IMR-90 (cell line): ENCODE measurements at regions not wholly inside any gene's neighbourhood (a gene's known extent, or its start where the extent isn't known, plus 50 kb on each side); places are given as distances from the start of the nearest gene placed in this dataset.

Experiments
- BHLHE40 ChIP-seq: fragments of 150-350 bp; IDR thresholded peaks from 2 replicates; pipeline ENCODE4 v1.6.1; 2016; ENCODE audit warnings: mild to moderate bottlenecking, low read depth, low read length
- NFE2L2 ChIP-seq: fragments of 150-350 bp; IDR thresholded peaks from 2 replicates; pipeline ENCODE4 v1.6.1; 2016; ENCODE audit warnings: low read depth, mild to moderate bottlenecking, low read length
- POLR2A ChIP-seq: IDR thresholded peaks from 2 replicates; pipeline ENCODE4 v1.6.1; 2012; ENCODE audit warnings: mild to moderate bottlenecking, low read depth, low read length
- RAD21 ChIP-seq: IDR thresholded peaks from 2 replicates; pipeline ENCODE4 v1.6.1; 2012; ENCODE audit warnings: low read length, improper control_type of control experiment
- RFX5 ChIP-seq: IDR thresholded peaks from 2 replicates; pipeline ENCODE4 v1.8.0; 2012; ENCODE audit warnings: low read depth, mild to moderate bottlenecking, low read length, moderate library complexity
- SMC3 ChIP-seq: fragments of 150-350 bp; IDR thresholded peaks from 2 replicates; pipeline ENCODE4 v1.6.1; 2016; ENCODE audit warnings: low read depth, mild to moderate bottlenecking, antibody characterized with exemption, low read length, moderate library complexity
- TF ChIP-seq, protein P1 (sequence below): conservative IDR thresholded peaks from 2 replicates; pipeline ENCODE4 v1.5.1; 2012; ENCODE audit warnings: mild to moderate bottlenecking, low read depth, low read length, improper control_type of control experiment

DNA sequence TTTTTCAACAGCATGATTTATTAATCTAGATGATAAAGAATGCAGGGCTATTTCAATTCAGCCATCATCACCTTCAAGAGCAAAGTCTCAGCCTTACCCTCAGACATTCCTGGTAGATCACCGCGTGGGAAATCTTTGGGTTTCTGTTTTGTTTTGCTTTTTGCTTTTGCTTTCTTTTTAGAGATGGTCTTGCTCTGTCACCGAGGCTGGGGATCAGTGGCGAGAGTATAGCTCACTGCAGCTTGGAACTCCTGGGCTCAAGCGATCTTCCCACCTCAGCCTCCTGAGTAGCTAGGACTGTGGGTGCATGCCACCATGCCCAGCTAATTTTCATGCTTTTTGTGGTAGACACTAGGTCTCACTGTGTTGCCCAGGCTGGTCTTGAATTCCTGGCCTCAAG, 289.7 kb downstream of the AJAP1 start:
- TF ChIP-seq, protein P1, sequence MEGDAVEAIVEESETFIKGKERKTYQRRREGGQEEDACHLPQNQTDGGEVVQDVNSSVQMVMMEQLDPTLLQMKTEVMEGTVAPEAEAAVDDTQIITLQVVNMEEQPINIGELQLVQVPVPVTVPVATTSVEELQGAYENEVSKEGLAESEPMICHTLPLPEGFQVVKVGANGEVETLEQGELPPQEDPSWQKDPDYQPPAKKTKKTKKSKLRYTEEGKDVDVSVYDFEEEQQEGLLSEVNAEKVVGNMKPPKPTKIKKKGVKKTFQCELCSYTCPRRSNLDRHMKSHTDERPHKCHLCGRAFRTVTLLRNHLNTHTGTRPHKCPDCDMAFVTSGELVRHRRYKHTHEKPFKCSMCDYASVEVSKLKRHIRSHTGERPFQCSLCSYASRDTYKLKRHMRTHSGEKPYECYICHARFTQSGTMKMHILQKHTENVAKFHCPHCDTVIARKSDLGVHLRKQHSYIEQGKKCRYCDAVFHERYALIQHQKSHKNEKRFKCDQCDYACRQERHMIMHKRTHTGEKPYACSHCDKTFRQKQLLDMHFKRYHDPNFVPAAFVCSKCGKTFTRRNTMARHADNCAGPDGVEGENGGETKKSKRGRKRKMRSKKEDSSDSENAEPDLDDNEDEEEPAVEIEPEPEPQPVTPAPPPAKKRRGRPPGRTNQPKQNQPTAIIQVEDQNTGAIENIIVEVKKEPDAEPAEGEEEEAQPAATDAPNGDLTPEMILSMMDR, result no peak
- TF ChIP-seq NFE2L2 (no peak), POLR2A (no peak), RAD21 (no peak), RFX5 (no peak), SMC3 (no peak), BHLHE40 (no peak)
